NCI-H226 (cell line): ENCODE measurements at regions not wholly inside any gene's neighbourhood (a gene's known extent, or its start where the extent isn't known, plus 50 kb on each side); places are given as distances from the start of the nearest gene placed in this dataset.
A peak's percentile ranks its signal among the peaks of the same experiment; 100 is the strongest.

Source experiments
- DNase-seq: peaks from one replicate; pipeline ENCODE4 v3.0.0-alpha.2; 2015

GRCh38 chr2:16862471-16862870, 196.8 kb upstream of the CYRIA start:
- DNase-seq, result no peak

- peak; percentile 74 for DNase-seq
Observed at GRCh38 chr2:16861530-16861929, 195.9 kb upstream of the CYRIA start.

- DNase-seq, result no peak
Observed at GRCh38 chr2:16861111-16861510, 195.5 kb upstream of the CYRIA start.

GRCh38 chr2:16860627-16861026, 195.0 kb upstream of the CYRIA start:
- peak; percentile 46 for DNase-seq

GRCh38 chr2:16855183-16855582, 189.5 kb upstream of the CYRIA start:
- no peak for DNase-seq

- no peak for DNase-seq
Observed at GRCh38 chr2:16853088-16853487, 187.5 kb upstream of the CYRIA start.

- no peak for DNase-seq
Observed at GRCh38 chr2:16852651-16853050, 187.0 kb upstream of the CYRIA start.

- DNase-seq, result no peak
Observed at GRCh38 chr2:16851126-16851525, 185.5 kb upstream of the CYRIA start.

GRCh38 chr2:16840496-16841172, 175.0 kb upstream of the CYRIA start:
- DNase-seq, result no peak

- DNase-seq, result no peak
Observed at GRCh38 chr2:16832910-16833309, 167.3 kb upstream of the CYRIA start.

GRCh38 chr2:16828828-16829160, 163.2 kb upstream of the CYRIA start:
- no peak for DNase-seq

GRCh38 chr2:16828044-16828827, 162.6 kb upstream of the CYRIA start:
- DNase-seq, result no peak

- DNase-seq, result no peak
Observed at GRCh38 chr2:16824472-16824871, 158.8 kb upstream of the CYRIA start.

- no peak for DNase-seq
Observed at GRCh38 chr2:16821692-16822091, 156.1 kb upstream of the CYRIA start.

GRCh38 chr2:16818203-16818556, 152.5 kb upstream of the CYRIA start:
- DNase-seq, result no peak

- DNase-seq, result no peak
Observed at GRCh38 chr2:16817305-16818202, 151.9 kb upstream of the CYRIA start.

GRCh38 chr2:16816522-16816921, 150.9 kb upstream of the CYRIA start:
- DNase-seq, result no peak

GRCh38 chr2:16816016-16816415, 150.4 kb upstream of the CYRIA start:
- no peak for DNase-seq

- DNase-seq, result no peak
Observed at GRCh38 chr2:16813593-16813992, 148.0 kb upstream of the CYRIA start.

GRCh38 chr2:16798472-16798871, 132.8 kb upstream of the CYRIA start:
- no peak for DNase-seq

- no peak for DNase-seq
Observed at GRCh38 chr2:16791496-16791895, 125.9 kb upstream of the CYRIA start.

- no peak for DNase-seq
Observed at GRCh38 chr2:16785149-16785548, 119.5 kb upstream of the CYRIA start.

- no peak for DNase-seq
Observed at GRCh38 chr2:16784652-16785051, 119.0 kb upstream of the CYRIA start.
